Mononuclear cell (primary cell): ENCODE measurements at regions not wholly inside any gene's neighbourhood (a gene's known extent, or its start where the extent isn't known, plus 50 kb on each side); places are given as distances from the start of the nearest gene placed in this dataset.

Experiments used
- H3K27me3 ChIP-seq: 2 replicates; pipeline ENCODE4 v1.6.0; 2011; ENCODE audit warnings: low read length, control low read depth; ENCODE audit not compliant: insufficient read depth
- H3K4me1 ChIP-seq: 2 replicates; pipeline ENCODE4 v1.5.1; 2011; ENCODE audit warnings: mild to moderate bottlenecking, low read length, control low read depth; ENCODE audit not compliant: insufficient read depth
- H3K4me3 ChIP-seq: 2 replicates; pipeline ENCODE4 v1.5.1; 2011; ENCODE audit warnings: mild to moderate bottlenecking, low read length, moderate library complexity
- H3K9me3 ChIP-seq: 2 replicates; pipeline ENCODE4 v1.5.1; 2011; ENCODE audit warnings: low read depth, mild to moderate bottlenecking, control low read depth, low read length

DNA sequence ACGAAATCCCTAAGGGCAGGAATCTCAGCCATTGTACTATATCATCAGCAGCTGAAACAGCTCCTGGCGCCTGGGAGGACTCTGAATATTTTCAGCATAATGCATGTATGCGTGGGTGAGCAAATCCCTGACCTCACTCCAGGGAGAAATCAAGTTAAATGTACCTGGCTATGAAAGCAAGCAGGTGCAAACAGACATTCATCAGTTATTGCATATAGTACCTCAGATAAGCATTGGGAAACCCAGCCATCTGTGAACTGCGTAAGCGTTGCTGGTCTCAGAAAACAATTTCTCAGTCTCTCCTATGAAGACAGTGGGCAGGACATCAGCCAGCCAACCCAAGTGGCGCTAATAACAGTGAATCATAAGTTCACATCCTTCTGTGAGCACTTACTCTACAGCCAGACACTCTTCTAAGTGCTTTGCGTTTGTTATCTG lies 622.6 kb downstream of the EPM2A start:
- Histone ChIP-seq H3K27me3 (peaks cover 2% of the 10 kb centered on the region), H3K4me1 (no peaks in the 10 kb centered on the region), H3K9me3 (no peaks in the 10 kb centered on the region), H3K4me3 (no peak overlapping the region)

DNA sequence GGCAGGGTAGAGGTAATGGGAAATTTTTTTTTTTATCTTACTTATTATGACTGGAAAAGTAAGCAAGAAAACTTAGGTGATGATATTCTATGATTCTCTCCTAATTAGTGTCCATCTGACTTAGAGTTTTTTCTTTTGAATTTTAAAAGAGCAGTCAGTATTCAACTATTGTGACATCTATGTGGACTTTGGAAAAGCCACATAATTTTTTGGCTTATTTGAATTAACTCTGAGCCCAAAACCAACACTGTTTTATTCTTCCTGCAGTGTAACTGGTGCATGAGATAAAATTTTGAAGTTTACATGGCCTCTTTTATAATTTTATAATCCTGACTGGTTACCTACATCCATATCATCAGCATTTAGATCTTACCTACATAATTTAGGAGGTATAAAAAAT lies 619.7 kb downstream of the EPM2A start:
- H3K27me3 ChIP-seq: peaks cover 2% of the 10 kb centered on the region

DNA sequence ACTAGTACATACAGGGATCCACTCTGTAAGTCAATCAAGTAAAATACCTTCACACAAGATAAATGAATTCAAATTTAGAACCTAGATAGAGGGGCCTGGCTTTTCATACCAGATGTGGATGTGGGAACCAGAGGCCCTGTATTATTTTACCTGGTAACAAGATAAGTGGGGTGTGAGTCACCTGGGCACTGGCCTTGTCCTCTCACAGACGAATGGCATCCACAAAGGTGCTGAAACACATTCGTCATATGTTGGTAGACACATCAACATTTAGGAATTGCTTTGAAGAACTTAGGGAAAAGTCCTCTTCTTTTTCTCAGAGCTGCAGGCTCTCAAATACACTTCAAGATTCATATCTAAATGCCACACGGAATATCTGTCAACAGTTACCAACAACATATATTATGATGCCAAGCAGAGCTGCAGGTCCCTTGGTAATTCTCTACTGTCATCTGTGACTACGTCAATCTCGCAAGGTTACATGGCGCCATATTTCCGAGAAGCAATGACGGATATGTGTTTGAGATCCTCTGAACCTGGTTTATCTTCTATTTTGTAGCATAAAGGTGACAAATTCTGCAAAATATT lies 618.6 kb downstream of the EPM2A start:
- Histone ChIP-seq H3K4me1 (no peaks in the 10 kb centered on the region), H3K4me3 (no peak overlapping the region), H3K9me3 (no peaks in the 10 kb centered on the region), H3K27me3 (peaks cover 2% of the 10 kb centered on the region)

More for the DNA sequence above, 619.7 kb downstream of the EPM2A start:
- H3K4me1 ChIP-seq: no peaks in the 10 kb centered on the region
- H3K4me3 ChIP-seq: no peak overlapping the region
- H3K9me3 ChIP-seq: no peaks in the 10 kb centered on the region

DNA sequence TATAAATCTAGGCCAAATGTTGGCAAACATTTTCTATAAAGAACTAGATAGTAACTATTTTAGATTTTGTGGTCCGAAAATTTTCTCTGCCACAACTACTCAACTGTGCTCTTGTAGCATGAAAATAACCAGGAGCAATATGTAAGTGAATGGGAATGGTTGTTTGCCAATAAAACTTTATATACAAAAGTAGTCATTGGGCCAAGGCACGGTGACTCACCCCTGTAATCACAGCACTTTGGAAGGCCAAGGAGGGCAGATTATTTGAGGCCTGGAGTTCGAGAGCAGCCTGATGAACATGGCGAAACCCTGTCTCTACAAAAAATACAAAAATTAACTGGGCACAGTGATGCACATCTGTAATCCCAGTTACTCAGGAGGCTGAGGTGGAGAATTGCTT lies 617.1 kb downstream of the EPM2A start:
- no peaks in the 10 kb centered on the region for H3K4me1 ChIP-seq
- H3K9me3 ChIP-seq: no peaks in the 10 kb centered on the region
- H3K4me3 ChIP-seq: no peak overlapping the region
- peaks cover 2% of the 10 kb centered on the region for H3K27me3 ChIP-seq

DNA sequence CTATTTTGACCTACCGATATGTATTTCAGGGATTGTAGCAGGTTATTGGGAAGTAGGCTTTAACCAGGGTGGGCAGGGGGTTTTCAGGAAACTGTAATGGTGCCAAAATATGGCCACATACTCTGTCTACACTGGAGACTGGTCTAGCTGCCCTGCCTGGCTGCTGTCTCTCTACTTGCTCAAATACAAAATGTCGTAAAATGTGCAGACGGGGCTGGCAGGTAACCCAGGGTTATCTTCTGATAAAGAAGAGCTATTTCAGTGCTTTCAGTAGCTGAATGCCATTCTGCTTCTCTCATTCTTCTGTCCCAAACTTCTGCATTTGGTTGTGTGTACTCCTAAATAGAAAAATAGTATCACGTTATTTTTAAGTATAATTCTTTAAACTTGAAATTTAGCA lies 616.2 kb downstream of the EPM2A start:
- H3K4me1 ChIP-seq: no peaks in the 10 kb centered on the region
- no peaks in the 10 kb centered on the region for H3K9me3 ChIP-seq
- peaks cover 2% of the 10 kb centered on the region for H3K27me3 ChIP-seq
- H3K4me3 ChIP-seq: no peak overlapping the region

DNA sequence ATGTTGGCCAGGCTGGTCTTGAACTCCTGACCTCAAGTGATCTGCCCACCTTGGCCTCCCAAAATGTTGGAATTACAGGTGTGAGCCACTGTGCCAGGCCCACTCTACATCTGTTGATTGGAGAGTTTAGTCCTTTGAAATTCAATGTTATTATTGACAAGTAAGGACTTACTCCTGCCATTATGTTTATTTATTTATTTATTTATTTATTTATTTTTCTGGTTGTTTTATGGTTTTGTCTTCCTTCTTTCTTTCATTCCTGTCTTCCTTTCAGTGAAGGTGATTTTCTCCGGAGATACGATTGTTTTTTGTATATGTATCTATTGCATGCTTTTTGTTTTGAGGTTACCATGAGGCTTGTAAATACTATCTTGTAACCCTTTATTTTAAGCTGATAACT lies 602.6 kb downstream of the EPM2A start:
- H3K27me3 ChIP-seq: peaks cover 3% of the 10 kb centered on the region
- H3K4me1 ChIP-seq: no peaks in the 10 kb centered on the region

DNA sequence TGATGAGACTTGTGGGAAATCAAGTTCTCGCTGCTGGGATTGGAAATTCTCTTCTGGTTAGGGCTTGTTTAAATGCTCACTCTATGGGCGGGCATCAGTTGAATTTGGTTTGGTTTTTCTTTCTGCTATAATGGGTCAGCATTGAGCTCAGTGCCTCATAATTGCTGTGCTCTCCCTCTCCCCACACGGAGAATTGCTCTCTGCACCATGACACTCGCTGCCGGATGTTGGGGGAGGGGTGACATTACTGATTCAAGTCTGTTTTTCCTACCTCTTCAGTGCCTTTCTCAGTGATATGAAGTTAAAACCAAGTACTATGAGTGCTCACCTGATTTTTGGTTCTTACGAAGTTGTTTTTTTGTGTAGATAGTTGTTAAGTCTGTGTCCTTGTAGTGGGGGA lies 599.6 kb downstream of the EPM2A start:
- H3K4me1 ChIP-seq: no peaks in the 10 kb centered on the region
- H3K9me3 ChIP-seq: no peaks in the 10 kb centered on the region
- H3K27me3 ChIP-seq: peaks cover 3% of the 10 kb centered on the region
- no peak overlapping the region for H3K4me3 ChIP-seq

More for the DNA sequence above, 602.6 kb downstream of the EPM2A start:
- Histone ChIP-seq H3K4me3 (no peak overlapping the region), H3K9me3 (no peaks in the 10 kb centered on the region)

DNA sequence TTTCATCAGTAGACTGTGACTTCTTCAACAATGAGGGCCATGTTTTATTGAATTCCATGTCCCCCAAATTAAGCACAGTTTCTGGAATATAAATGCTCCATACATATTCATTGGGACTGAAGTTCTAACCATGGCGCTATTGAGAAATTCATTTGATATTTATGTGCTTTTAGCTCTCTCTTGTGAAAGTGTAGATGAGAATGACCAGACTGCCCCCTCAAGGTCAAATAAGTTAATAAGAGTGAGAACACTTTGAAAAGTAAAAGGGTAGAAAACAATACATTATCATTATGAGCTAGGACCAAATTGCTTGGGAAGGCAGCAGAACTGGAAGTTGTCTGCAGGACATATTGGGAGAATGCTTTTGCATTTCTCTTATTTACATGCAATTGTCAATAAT lies 597.9 kb downstream of the EPM2A start:
- Histone ChIP-seq H3K9me3 (no peaks in the 10 kb centered on the region), H3K27me3 (peaks cover 3% of the 10 kb centered on the region), H3K4me1 (no peaks in the 10 kb centered on the region), H3K4me3 (no peak overlapping the region)

DNA sequence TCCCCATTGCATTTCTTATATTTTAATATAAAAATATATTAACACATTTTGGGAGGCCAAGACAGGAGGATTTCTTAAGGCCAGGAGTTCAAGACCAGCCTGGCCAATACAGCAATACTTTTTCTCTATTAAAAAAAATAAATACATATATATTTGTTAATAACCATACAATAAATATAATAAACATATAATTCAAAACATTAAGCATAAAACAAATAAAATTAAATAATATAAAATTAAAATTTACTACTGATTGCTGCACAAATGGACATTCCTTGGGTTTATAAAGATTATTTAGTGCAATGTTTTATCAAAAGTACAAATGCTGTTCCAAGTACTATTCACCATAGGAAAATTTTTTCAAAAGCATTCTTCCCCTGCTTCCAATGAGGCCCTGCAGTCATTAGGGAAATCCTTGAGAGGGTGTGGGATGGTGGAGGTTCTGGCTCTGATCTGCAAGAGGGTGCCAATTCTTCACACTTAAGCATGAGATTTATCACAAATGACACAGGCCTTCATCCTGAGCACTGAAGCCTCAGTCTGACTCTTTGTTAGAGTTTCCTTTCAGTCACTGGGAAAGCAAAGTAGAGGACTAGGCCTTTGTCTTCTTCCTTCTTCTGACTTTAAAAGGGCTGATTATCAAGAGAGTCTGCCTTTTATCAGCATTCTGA lies 596.7 kb downstream of the EPM2A start:
- Histone ChIP-seq H3K4me3 (no peak overlapping the region), H3K9me3 (no peaks in the 10 kb centered on the region), H3K27me3 (peaks cover 3% of the 10 kb centered on the region), H3K4me1 (no peaks in the 10 kb centered on the region)

DNA sequence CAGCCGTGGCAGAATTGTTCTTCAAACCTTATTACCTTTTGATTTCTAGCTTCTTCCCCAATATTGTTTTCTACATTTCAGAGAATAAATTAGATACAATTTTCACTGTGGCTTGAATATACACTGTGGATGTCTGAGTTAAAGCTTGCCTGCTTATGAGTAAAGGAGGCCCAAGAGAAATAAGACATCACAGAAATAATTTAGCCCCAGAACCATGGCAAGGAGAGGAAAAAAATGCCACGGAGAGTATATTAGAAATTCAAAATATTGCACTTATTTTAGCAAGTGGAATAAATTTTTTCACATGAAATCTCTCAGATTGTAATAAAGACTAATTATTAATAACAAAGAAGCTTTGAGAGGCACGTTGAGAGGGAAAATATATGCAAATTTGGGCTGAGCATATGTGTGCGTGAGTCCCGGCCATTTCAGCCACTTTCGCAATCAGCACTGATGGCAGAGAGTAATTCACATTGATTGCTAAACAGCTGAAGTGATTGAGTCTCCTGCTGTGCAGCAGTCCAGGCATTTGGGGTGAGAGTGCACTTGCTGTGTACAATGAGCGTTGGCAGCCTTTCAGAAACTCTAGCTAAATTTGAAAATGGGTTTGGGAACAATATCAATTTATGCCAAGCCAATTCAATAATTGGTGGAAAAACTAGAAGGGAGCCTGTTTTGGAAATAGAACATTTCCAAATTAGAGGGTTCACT lies 596.0 kb downstream of the EPM2A start:
- Histone ChIP-seq H3K9me3 (no peaks in the 10 kb centered on the region), H3K27me3 (peaks cover 3% of the 10 kb centered on the region), H3K4me1 (no peaks in the 10 kb centered on the region), H3K4me3 (no peak overlapping the region)

DNA sequence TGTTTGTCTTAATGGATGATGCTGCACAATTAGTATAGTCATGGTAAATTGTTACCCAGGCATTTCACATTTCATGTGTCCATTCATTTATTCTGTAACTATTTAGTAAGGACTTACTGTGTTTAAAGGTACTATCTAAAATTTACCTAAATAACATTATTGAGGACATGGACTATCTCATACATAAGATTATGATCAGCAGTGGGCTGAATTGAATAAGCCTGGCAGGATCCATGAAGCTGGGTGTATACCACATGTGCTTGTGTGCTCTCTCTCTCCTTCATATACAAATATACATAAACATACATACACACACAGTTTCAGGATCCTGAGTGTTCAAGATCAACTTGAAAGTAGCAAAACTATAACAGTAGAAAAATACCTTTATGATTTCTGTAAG lies 595.4 kb downstream of the EPM2A start:
- no peak overlapping the region for H3K4me3 ChIP-seq

DNA sequence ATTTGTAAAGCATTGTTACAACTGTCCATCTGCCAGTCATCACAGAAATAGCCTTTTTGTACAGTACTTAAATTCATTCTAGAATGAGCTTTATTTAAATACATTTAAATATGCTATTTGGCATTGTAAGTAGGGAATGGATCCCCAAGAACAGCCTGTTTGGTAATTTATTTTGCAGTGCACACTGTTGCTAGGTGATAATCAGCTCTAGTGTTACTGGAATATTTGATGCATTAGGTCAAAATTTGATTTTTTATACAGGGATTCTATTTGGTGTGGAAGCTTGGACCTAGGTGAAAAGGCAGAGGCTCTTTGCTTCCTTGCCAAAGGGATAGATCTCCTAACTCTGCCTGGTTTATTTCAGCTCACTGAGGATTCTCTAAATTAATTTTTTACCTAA lies 593.7 kb downstream of the EPM2A start:
- H3K4me3 ChIP-seq: no peak overlapping the region

More for the DNA sequence above, 595.4 kb downstream of the EPM2A start:
- Histone ChIP-seq H3K27me3 (peaks cover 3% of the 10 kb centered on the region), H3K9me3 (no peaks in the 10 kb centered on the region), H3K4me1 (no peaks in the 10 kb centered on the region)

DNA sequence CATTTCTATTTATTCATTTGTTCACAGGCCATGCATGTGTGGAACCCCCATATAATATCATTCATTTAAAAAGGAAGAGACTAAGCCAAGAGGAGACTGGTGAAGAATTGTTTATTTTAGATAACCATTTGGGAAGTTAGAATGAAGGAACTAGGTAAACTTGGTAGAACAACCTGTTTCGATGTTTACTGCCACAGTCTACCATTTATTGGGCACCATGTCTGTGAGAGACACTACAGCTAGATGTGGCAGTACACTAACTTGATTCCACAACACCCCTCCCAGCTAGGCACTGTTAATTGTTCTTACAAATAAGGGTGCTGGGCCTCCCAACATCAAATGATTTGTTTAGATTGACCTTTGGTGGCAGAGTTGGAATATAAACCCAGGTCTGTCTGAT lies 592.4 kb downstream of the EPM2A start:
- no peaks in the 10 kb centered on the region for H3K27me3 ChIP-seq
- peaks cover 3% of the 10 kb centered on the region for H3K4me1 ChIP-seq
- H3K9me3 ChIP-seq: no peaks in the 10 kb centered on the region
- no peak overlapping the region for H3K4me3 ChIP-seq

More for the DNA sequence above, 593.7 kb downstream of the EPM2A start:
- peaks cover 2% of the 10 kb centered on the region for H3K27me3 ChIP-seq
- H3K4me1 ChIP-seq: no peaks in the 10 kb centered on the region
- H3K9me3 ChIP-seq: no peaks in the 10 kb centered on the region

DNA sequence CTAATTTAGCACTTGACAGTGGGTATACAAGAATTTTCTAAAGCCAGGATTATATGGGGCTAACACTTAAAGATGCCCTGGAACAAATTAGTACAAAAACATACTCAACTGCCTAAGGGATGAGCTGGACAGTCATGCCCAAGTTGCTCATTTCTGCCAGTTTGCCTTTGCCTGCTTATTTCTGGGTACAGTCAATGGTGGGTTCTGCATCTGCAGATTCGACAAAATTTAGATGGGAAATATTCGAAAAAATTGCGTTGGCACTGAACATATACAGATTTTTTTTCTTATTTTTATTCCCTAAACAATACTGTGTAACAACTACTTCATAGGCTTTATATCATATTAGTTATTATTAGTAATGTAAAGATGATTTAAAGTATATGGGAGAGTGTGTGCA lies 591.9 kb downstream of the EPM2A start:
- H3K4me3 ChIP-seq: no peak overlapping the region
- peaks cover 7% of the 10 kb centered on the region for H3K4me1 ChIP-seq
- no peaks in the 10 kb centered on the region for H3K9me3 ChIP-seq
- no peaks in the 10 kb centered on the region for H3K27me3 ChIP-seq

DNA sequence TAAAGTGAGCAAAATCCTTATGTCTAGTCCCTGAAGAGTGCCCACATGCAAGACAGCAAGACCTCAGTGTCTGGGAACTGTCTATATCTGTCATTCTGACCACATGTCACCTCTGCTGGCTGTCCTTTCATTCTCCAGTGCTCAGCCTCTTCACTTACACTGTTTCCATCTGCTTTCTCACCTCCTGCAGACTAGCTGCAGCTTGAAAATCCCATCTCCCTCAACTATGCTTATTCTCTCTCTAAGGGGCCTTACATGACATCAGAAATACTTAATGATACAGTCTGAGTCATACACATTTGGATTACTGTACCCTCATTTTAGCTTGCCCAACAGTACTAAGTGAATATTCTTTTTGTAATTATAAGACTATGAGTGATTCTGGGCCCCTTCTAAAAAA lies 587.8 kb downstream of the EPM2A start:
- H3K4me1 ChIP-seq: peaks cover 9% of the 10 kb centered on the region
- H3K27me3 ChIP-seq: no peaks in the 10 kb centered on the region
- no peaks in the 10 kb centered on the region for H3K9me3 ChIP-seq
- H3K4me3 ChIP-seq: no peak overlapping the region
